HEK293 (cell line): ENCODE measurements at regions not wholly inside any gene's neighbourhood (a gene's known extent, or its start where the extent isn't known, plus 50 kb on each side); places are given as distances from the start of the nearest gene placed in this dataset.
"Not testable (repeated sequence)": the region's sequence is repeated elsewhere in the genome, so short reads cannot be mapped to it uniquely, and the experiment has no call there.

Experiments used
- CTCF ChIA-PET: fragments of 350-600 bp; formaldehyde crosslinking; extraction: SDS; loops from one replicate; lab custom pipeline; 2021; ENCODE audit warnings: antibody characterized with exemption; lab: Yijun Ruan, JAX
- POLR2A ChIA-PET: fragments of 300-600 bp; formaldehyde crosslinking; extraction: SDS; loops from one replicate; lab custom pipeline; 2020; ENCODE audit warnings: antibody characterized with exemption, inconsistent platforms; lab: Yijun Ruan, JAX
- H3K27ac ChIP-seq: fragments of 200-500 bp; sonication (Bioruptor generic); 2 replicates; pipeline ENCODE4 v1.5.1; 2014; ENCODE audit warnings: low read depth, low read length, control low read depth, inconsistent platforms; ENCODE audit errors: extremely low read depth
- H3K36me3 ChIP-seq, 2 experiments: fragments of 200-500 bp in 1 of 2; sonication (Bioruptor generic) in 1 of 2; 1 replicate in 1 of 2; 2 replicates in 1 of 2; pipeline ENCODE4 v1.5.1; 2014 to 2017; ENCODE audit warnings: inconsistent platforms in 2 of 2, low read length in 2 of 2; ENCODE audit not compliant: control insufficient read depth in 2 of 2, insufficient read depth in 1 of 2
- H3K4me1 ChIP-seq: fragments of 200-500 bp; sonication (Bioruptor generic); 2 replicates; pipeline ENCODE4 v1.5.1; 2014; ENCODE audit warnings: mild to moderate bottlenecking, low read length, inconsistent platforms; ENCODE audit not compliant: control insufficient read depth, insufficient read depth
- H3K4me3 ChIP-seq: 2 replicates; pipeline ENCODE4 v1.5.1; 2011; ENCODE audit warnings: low read depth, mild to moderate bottlenecking, control low read depth, low read length, moderate library complexity
- H3K9me3 ChIP-seq: fragments of 200-500 bp; sonication (Bioruptor generic); 2 replicates; pipeline ENCODE4 v1.5.1; 2014; ENCODE audit warnings: low read depth, low read length, inconsistent platforms; ENCODE audit not compliant: control insufficient read depth, insufficient read depth
- EGR2 ChIP-seq: fragments of 450-650 bp; formaldehyde crosslinking; IDR thresholded peaks from 2 replicates; pipeline ENCODE4 v1.5.1; 2016; ENCODE audit warnings: low read depth, missing biosample characterization, missing genetic modification characterization
- GLIS1 ChIP-seq: fragments of 450-650 bp; formaldehyde crosslinking; IDR thresholded peaks from 2 replicates; pipeline ENCODE4 v1.5.1; 2016; ENCODE audit warnings: missing biosample characterization, missing genetic modification characterization
- HIC1 ChIP-seq: fragments of 450-650 bp; formaldehyde crosslinking; IDR thresholded peaks from 2 replicates; pipeline ENCODE4 v1.5.1; 2016; ENCODE audit warnings: missing biosample characterization, missing genetic modification characterization
- MEIS1 ChIP-seq: sonication (generic); formaldehyde crosslinking; IDR thresholded peaks from 2 replicates; pipeline ENCODE4 v1.8.1; 2022; ENCODE audit warnings: missing genetic modification reagents, mild to moderate bottlenecking, borderline replicate concordance
- PRDM1 ChIP-seq: fragments of 450-650 bp; formaldehyde crosslinking; IDR thresholded peaks from 2 replicates; pipeline ENCODE4; 2016; ENCODE audit warnings: missing biosample characterization, missing genetic modification characterization
- RBAK ChIP-seq: fragments of 450-650 bp; formaldehyde crosslinking; IDR thresholded peaks from 2 replicates; pipeline ENCODE4 v1.5.1; 2016; ENCODE audit warnings: missing biosample characterization, missing genetic modification characterization
- SP3 ChIP-seq: fragments of 450-650 bp; formaldehyde crosslinking; IDR thresholded peaks from 2 replicates; pipeline ENCODE4 v1.5.1; 2016; ENCODE audit warnings: missing biosample characterization, missing genetic modification characterization
- TRIM28 ChIP-seq: IDR thresholded peaks from 2 replicates; pipeline ENCODE4 v1.6.1; 2011; ENCODE audit warnings: low read length, control low read depth, borderline replicate concordance
- ZBTB17 ChIP-seq: fragments of 450-650 bp; formaldehyde crosslinking; IDR thresholded peaks from 2 replicates; pipeline ENCODE4 v1.5.1; 2016; ENCODE audit warnings: missing biosample characterization, missing genetic modification characterization
- ZFP3 ChIP-seq: fragments of 450-650 bp; formaldehyde crosslinking; IDR thresholded peaks from 2 replicates; pipeline ENCODE4 v1.5.1; 2016; ENCODE audit warnings: low read depth, missing biosample characterization, missing genetic modification characterization
- ZNF140 ChIP-seq: fragments of 450-650 bp; formaldehyde crosslinking; IDR thresholded peaks from 2 replicates; pipeline ENCODE4 v1.5.1; 2016; ENCODE audit warnings: missing biosample characterization, missing genetic modification characterization
- ZNF148 ChIP-seq: fragments of 450-650 bp; formaldehyde crosslinking; IDR thresholded peaks from 2 replicates; pipeline ENCODE4 v1.5.0; 2017; ENCODE audit warnings: missing biosample characterization, missing genetic modification characterization, borderline replicate concordance
- ZNF221 ChIP-seq: fragments of 450-650 bp; formaldehyde crosslinking; IDR thresholded peaks from 2 replicates; pipeline ENCODE4 v1.5.1; 2017; ENCODE audit warnings: missing biosample characterization, missing genetic modification characterization, borderline replicate concordance
- ZNF23 ChIP-seq: fragments of 450-650 bp; formaldehyde crosslinking; IDR thresholded peaks from 2 replicates; pipeline ENCODE4 v1.5.1; 2016; ENCODE audit warnings: missing biosample characterization, missing genetic modification characterization, borderline replicate concordance
- ZNF26 ChIP-seq: fragments of 450-650 bp; formaldehyde crosslinking; IDR thresholded peaks from 2 replicates; pipeline ENCODE4 v1.5.1; 2016; ENCODE audit warnings: missing biosample characterization, missing genetic modification characterization
- ZNF292 ChIP-seq: fragments of 450-650 bp; formaldehyde crosslinking; IDR thresholded peaks from 2 replicates; pipeline ENCODE4 v1.5.1; 2016; ENCODE audit warnings: low read depth, missing biosample characterization, missing genetic modification characterization, borderline replicate concordance
- ZNF416 ChIP-seq: fragments of 450-650 bp; formaldehyde crosslinking; IDR thresholded peaks from 2 replicates; pipeline ENCODE4 v1.5.1; 2016; ENCODE audit warnings: missing biosample characterization, missing genetic modification characterization
- ZNF473 ChIP-seq: fragments of 450-650 bp; formaldehyde crosslinking; IDR thresholded peaks from 2 replicates; pipeline ENCODE4 v1.5.1; 2017; ENCODE audit warnings: missing biosample characterization, missing genetic modification characterization
- ZSCAN23 ChIP-seq: fragments of 450-650 bp; formaldehyde crosslinking; IDR thresholded peaks from 2 replicates; pipeline ENCODE4 v1.5.1; 2016; ENCODE audit warnings: missing biosample characterization, missing genetic modification characterization
- ZXDB ChIP-seq: fragments of 450-650 bp; formaldehyde crosslinking; IDR thresholded peaks from 2 replicates; pipeline ENCODE4 v1.5.1; 2016; ENCODE audit warnings: missing biosample characterization, missing genetic modification characterization

GRCh38 chr12:125353002-125353401 lies 287.8 kb downstream of the AACS start:
- CTCF ChIA-PET, H3K4me1 ChIP-seq, H3K27ac ChIP-seq, H3K9me3 ChIP-seq, H3K36me3 ChIP-seq, H3K4me3 ChIP-seq, POLR2A ChIA-PET: not testable (repeated sequence)
- TF ChIP-seq ZBTB17 (peak; percentile 69), ZNF23 (tag by site-specific recombination) (peak; percentile 57; the same call in 1 of the 2 replicates)

- H3K36me3 ChIP-seq: no peaks in the 10 kb centered on the region
- no peaks in the 10 kb centered on the region for H3K4me1 ChIP-seq
- ChIA-PET POLR2A (no interaction called here), CTCF (no interaction called here)
- TF ChIP-seq ZNF148 (tag by site-specific recombination) (no peak), ZXDB (no peak), ZNF140 (tag by site-specific recombination) (no peak), MEIS1 (CRISPR knock-in tag) (no peak), SP3 (tag by site-specific recombination) (no peak), PRDM1 (tag by site-specific recombination) (no peak), RBAK (tag by site-specific recombination) (no peak), ZSCAN23 (no peak), ZFP3 (no peak), ZNF221 (tag by site-specific recombination) (no peak), ZNF473 (tag by site-specific recombination) (no peak), EGR2 (no peak), ZNF416 (tag by site-specific recombination) (no peak), ZNF292 (tag by site-specific recombination) (no peak), GLIS1 (tag by site-specific recombination) (no peak), HIC1 (tag by site-specific recombination) (no peak)
- H3K27ac ChIP-seq: no peak overlapping the region
- no peaks in the 10 kb centered on the region; the same call in 1 of the 2 replicates for H3K9me3 ChIP-seq
- H3K4me3 ChIP-seq: no peak overlapping the region
Observed at GRCh38 chr12:125353871-125354270, 288.6 kb downstream of the AACS start.

GRCh38 chr12:125355614-125356013 lies 290.4 kb downstream of the AACS start:
- POLR2A ChIA-PET: no interaction called here
- TF ChIP-seq TRIM28: no peak
- TF ChIP-seq ZNF26 (tag by site-specific recombination): no peak
- Histone ChIP-seq H3K4me3 (no peak overlapping the region), H3K4me1 (no peaks in the 10 kb centered on the region), H3K9me3 (no peaks in the 10 kb centered on the region; the same call in 1 of the 2 replicates), H3K36me3 (no peaks in the 10 kb centered on the region), H3K27ac (no peak overlapping the region)
- CTCF ChIA-PET: no interaction called here
